Activated naive CD8-positive, alpha-beta T cell treated with anti-CD3 and anti-CD28 coated beads, Interleukin-2, amount 50 U/mL, for 16 hours (primary cell): ENCODE measurements at regions not wholly inside any gene's neighbourhood (a gene's known extent, or its start where the extent isn't known, plus 50 kb on each side); places are given as distances from the start of the nearest gene placed in this dataset.

ENCODE experiments used
- DNase-seq: peaks from one replicate; pipeline ENCODE4 v3.0.0-alpha.2; 2020; ENCODE audit warnings: low read depth, low spot score

DNA sequence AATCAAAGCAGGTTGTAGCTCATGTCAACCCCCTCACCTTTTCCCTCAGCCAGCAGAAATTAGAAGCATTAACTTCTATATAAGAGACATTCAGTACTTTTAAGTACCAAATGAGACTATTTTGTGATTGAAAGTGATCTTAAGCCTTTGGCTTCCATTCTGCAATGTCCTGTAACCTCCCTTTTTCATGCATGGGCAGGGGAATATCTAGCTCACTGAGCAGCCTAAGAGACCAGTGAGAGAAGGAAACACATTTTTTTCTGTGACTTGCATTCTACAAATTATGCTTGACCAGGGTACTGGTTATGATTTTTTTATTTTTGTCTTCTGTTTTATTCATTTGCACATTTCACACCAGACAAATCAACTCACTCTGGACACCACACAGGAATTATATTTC, 369.6 kb downstream of the KCTD12 start:
- no peak for DNase-seq

- no peak for DNase-seq
These were observed 370.2 kb downstream of the KCTD12 start for GRCh38 chr13:76516013-76516412.

- DNase-seq: no peak
These were observed 373.5 kb downstream of the KCTD12 start for GRCh38 chr13:76512721-76513145.

DNA sequence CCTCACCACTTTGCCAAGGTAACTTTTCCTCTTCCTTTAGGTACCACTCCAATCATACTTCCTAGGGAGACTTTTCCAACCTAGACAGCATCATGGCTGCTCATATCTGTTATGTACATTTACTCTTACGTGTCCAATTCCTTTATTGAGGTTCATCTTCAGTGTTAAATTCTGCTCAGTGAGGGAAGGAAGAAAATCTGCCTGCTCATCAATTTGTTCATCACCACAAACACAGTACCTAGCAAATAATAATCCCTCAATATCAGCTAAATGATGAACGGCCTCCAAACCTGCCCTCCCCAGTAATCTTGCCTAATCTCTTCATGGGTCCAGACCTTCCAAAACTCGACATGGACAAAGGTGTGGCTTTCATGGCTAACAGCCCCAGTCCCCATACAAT, 380.8 kb downstream of the KCTD12 start:
- no peak for DNase-seq

DNA sequence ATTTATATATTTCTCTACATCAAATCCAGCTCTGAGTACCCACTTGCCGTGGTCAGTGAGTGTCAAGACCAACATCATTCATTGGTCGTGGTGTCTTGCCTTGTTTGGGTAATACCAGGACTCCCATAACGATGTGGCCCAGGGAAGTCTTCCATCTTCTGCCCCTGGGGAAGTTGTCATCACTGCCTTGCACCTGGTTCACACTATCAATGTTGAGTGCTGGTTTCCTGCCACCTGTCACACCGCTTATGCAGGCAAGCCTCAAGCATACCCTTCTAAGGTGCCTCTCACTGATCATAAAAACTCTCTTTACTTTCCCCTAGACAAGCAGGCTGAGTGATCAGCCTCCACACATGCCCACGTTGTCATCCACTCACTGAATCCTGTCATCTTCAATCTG, 382.4 kb downstream of the KCTD12 start:
- no peak for DNase-seq

GRCh38 chr13:76503291-76503690, 382.9 kb downstream of the KCTD12 start:
- no peak for DNase-seq

DNA sequence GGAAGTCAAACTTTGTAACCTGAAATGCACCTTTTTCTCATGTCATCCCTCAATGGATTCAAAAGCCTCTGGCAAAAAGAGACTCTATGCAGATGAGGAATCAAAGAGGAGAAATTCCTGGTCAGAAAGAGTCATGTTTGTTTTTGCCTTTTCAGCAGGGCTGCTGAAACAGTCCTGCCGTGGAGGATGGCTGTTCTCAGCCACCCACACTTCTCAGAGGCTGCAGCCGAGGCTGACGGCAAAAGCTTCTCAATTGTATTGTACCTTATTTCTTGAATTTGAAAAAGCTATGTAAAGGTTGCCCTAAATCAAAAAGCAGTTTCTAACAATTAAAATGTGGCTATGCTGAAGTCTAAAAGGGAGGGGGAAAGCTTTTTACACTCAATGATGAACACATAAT, 385.3 kb downstream of the KCTD12 start:
- no peak for DNase-seq

GRCh38 chr13:76499891-76500290, 386.3 kb downstream of the KCTD12 start:
- DNase-seq: no peak

- no peak for DNase-seq
These were observed 396.9 kb downstream of the KCTD12 start for GRCh38 chr13:76489274-76489673.

GRCh38 chr13:76481738-76482137, 404.5 kb downstream of the KCTD12 start:
- no peak for DNase-seq

DNA sequence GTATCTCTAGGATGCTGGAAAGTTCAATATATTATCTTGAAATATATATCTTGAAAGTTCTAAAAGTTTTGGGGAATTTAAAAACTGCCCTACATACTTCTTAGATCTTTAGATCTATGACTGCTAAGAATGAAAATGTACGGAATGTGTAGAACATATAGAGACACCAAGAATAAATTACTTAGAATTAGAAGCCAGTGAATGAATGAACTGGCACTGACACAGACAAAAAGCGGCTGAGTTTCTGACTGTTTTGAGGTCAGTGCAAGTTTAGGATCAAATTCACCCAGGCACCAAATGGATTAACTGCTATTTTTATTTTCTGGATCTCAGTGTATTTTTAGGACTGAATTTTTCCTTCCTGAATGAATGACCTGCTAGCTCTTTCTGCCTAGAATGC, 411.2 kb downstream of the KCTD12 start:
- no peak for DNase-seq

DNA sequence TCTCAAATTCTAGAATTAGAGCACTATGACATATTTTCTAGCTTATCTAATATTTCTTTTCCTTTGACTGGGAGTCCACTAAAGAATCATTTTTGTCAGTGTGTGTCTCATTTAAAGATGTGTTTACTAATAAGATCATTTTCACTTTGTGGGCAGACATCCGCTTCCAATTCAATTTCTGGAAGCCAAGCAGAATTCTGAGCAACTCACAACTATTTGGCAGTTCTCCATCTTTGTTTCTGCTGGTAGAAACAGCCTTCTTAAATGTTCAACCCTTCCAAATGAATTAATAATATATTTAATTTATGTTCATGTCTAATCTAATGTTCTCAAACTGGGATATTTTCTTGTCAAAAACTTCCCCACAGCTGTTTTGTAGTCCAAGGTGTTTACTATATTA, 411.8 kb downstream of the KCTD12 start:
- DNase-seq: no peak

DNA sequence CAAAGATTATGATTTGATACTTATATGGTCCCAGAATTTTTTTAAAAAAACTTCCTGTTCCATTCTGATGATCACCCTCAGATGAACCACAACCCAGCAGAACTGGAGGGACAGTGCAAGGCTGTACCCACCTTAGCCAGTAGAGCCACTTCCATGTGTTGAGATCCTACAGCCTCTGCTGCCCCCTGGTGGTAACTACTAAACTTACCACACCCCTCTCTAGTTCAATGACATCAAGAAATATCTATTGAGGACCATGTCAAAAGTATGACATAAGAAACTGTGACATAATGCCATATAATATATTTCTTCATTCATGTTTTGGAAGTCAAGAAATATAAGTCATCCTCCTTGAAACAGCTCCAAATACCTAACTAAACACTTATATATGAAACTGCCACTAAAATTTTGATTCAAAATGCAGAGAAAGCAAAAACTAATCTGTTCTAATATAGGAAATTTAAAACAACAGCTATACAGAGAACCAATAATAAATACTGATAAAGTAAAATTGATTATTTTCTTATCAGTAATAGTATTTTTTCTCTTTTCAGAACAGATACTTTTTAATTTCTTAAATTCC, 412.6 kb downstream of the KCTD12 start:
- peak; percentile 35 for DNase-seq

GRCh38 chr13:76472916-76473315, 413.3 kb downstream of the KCTD12 start:
- no peak for DNase-seq

DNA sequence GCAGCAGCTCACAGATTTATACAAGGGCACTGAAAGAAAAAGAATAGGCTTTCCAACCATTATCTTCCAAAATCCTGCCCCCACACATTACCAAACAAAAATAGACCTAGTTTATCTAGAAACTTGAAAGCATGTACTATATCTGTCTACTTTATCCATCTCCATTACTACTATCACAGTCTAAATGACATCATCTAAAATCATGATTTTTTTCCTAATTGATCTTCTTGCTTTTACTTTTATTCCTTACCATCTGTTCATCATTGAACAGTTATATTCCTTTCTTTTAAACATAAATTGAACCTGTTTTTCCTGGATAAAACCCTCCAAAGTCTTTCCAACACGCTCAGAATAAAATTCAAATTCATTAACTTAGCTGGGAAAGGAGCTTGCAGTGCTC, 414.7 kb downstream of the KCTD12 start:
- no peak for DNase-seq

DNA sequence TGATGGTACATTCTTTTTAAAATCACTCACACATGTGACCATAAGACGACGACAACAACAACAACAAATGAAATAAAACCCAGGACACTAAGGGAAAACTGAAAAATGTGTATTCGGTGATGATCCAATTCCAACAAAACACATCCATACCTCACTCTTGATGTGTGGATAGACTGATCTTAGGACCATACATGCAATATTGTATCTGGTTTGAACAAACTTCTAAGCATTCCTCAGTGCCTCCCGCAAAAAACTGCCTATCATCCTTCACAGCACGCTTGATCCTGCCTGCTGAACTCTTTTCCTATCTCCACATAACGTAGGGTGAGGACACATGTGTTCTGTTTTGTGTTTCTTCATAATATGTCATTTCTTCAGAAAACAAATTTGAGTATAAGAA, 415.2 kb downstream of the KCTD12 start:
- no peak for DNase-seq

- DNase-seq: no peak
These were observed 420.2 kb downstream of the KCTD12 start for GRCh38 chr13:76466043-76466442.

DNA sequence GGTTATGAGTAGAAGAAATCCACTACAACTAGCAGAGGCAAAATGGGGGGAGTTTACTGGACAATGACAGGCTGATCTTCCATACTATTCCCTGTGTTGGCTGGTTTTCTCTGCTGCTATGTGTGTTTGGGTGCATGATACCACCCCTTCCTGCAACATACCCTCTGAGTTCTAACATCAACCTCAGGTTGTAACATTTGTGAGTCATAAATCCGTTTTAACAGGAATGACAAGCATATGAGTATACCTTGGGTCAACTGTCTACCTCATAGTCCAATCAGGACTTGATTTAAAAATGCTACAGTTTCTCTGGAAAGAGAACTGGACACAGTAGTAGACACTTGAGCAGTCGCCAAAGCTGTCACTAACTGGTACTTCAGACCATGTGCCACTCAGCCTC, 422.9 kb downstream of the KCTD12 start:
- no peak for DNase-seq

- no peak for DNase-seq
These were observed 424.2 kb downstream of the KCTD12 start for GRCh38 chr13:76461999-76462398.

DNA sequence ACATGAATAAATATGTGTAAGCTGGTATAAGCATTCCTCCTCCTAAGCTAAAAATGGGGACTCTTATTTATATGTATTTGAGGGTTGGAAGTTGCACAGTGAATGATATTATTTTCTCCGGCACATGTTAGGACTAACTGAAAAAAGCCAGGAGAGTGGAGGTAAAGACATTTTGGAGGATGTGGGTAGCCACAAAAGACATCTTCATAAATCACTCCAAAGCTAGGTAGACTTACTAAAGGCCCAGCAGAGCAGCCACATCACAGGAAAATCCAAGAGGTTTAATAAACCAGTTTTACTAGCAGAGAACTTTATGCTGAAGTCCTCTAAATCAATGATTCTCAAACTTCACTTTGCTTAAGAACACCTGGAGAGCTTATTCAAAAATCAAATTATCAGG, 424.7 kb downstream of the KCTD12 start:
- no peak for DNase-seq

DNA sequence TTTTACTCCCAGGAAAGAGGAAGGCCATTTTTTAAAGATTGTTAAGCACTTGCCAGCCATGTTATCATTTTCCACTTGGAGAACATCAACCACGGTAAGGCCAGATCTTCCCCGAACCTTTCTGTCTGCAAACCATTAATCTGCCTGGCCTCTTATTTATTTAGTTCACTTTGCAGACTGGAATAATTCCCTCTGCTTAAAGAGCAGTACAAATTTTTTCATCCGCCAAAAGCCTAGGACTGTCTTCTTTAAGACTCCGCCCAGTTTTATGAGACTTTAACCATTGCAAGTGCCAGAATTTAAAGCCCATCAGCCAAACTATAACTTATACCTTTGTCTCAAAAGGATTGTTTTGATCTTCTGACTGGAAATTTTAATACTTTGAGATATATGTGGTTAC, 426.3 kb downstream of the KCTD12 start:
- DNase-seq: no peak

GRCh38 chr13:76455960-76456359, 430.2 kb downstream of the KCTD12 start:
- DNase-seq: no peak

GRCh38 chr13:76454991-76455390, 431.2 kb downstream of the KCTD12 start:
- DNase-seq: no peak

- no peak for DNase-seq
These were observed 436.5 kb downstream of the KCTD12 start for GRCh38 chr13:76449716-76450115.
